HG03521 (cell line): ENCODE measurements at regions not wholly inside any gene's neighbourhood (a gene's known extent, or its start where the extent isn't known, plus 50 kb on each side); places are given as distances from the start of the nearest gene placed in this dataset.
"Not testable (repeated sequence)": the region's sequence is repeated elsewhere in the genome, so short reads cannot be mapped to it uniquely, and the experiment has no call there.

ENCODE experiments used
- ATAC-seq: cut with Tn5 transposase; IDR thresholded peaks from one replicate; pipeline ENCODE4 v1.9.1; 2021; ENCODE audit warnings: mild to moderate bottlenecking, moderate library complexity; ENCODE audit not compliant: unreplicated experiment

DNA sequence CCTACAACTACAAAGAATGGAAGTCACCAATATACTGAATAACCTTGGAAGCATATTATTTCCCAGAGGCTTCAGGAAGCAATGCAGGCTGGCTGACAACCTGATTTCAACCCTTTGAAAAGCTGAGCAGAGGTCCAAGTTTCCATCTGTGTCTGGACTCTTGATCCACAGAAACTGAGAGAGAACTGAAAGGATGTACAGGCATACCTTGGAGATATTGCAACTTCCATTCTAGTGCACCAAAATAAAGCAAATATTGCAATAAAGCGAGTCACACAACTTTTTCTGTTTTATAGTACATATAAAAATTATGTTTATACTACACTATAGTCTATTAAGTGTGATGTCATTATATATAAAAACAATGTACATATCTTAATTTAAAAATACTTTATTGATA, 85.3 kb downstream of the TYW3 start:
- ATAC-seq = no peak

DNA sequence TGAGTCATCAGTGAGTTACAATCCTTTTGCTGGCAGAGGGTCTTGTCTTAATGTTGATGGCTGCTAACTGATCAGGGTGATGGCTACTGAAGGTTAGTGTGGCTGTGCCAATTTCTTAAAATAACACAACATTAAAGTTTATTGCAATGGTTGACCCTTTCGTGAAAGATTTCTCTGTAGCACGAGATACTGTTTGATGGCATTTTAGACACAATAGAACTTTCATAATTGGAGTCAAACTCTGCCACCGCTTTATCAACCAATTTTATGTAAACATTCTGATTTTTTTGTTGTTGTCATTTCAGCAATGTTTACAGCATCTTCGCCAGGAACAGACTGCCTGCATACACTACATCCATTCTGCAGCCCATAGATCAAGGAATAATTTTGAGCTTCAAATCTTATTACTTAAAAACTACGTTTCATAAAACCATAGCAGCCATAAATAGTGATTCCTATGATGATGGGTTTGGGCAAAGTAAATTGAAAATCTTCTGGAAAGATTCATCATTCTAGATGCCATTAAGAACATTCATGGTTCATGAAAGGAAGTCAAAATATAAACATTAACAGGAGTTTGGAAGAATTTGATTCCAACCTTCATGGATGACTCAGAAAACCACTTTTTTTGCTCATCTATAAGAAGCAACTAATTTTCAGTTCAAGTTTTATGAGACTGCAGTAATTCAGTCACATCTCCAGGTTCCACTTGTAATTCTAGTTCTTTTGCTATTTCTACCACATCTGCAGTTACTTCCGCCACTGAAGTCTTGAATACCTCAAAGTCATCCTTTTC, 85.9 kb downstream of the TYW3 start:
- no peak for ATAC-seq

DNA sequence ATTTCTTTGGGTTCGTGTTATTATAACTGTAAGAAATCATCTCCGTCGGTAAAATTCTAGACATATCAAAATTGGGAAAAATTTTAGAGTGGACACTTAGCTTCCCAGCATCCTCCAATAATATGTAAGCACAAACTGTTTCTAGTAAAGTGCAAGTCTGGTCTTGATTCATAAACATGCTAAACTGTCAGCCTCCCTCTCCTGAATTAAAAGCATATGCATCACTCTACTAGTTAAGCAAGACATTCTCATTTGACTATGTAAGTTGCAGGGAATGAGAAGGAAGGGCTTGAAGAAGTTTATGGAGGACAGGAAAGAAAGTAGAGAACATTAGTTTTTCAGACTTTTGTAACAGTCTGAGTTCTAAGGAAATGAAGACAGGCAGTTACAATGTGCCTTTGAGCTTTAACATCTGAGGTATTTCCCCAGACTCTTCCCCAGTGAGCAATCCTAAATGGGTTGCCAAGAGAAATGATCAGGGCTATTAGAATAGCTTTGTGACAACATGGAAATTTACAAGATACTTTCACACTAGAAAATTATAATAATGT, 90.0 kb downstream of the TYW3 start:
- no peak for ATAC-seq

DNA sequence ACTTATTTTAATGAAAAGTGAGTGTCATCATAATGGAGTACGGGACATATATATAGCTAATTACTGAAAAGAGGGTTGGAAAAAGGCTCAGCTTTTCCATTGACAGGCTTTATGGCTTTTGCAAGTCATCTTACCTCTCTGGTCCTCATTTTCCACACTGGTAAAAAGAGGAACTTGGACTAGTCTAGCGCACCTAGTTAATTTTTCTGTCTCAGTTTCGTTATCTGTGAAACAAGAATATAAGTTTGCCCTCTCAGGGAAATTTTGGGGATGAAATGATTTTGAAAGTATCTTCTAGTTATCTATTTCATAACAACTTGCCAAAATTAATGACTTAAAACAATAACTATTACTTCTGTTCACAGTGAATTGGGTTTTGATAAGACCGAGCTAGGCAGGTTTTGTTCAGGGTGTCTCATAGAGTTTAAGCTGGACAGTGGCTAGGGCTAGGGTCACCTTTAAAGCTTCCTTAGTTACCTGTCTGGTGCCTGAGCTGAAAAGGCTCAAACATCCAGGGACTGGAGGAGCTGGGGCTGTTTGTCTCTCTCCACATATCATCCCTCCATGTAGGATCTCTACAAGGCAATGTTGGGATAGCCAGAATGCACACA, 91.7 kb downstream of the TYW3 start:
- ATAC-seq = peak; percentile 74

DNA sequence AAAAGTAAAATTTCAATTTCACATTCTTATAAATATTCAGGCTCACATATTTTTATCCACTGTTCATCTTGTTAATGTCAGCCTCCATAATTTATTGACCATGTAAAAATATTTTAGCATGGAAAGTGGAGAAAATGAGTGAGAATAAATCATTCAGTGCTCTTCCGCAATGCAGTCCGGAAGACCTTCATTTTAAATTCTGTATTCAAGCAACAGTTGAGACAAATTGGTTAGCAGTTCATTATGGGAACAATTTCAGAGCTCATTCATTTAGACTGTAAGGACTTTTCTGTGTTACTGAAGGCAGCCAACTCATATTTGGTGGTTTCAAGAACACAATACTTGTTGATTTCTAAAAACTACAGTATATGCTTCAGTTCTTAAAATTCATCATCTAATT, 97.8 kb downstream of the TYW3 start:
- no peak for ATAC-seq

DNA sequence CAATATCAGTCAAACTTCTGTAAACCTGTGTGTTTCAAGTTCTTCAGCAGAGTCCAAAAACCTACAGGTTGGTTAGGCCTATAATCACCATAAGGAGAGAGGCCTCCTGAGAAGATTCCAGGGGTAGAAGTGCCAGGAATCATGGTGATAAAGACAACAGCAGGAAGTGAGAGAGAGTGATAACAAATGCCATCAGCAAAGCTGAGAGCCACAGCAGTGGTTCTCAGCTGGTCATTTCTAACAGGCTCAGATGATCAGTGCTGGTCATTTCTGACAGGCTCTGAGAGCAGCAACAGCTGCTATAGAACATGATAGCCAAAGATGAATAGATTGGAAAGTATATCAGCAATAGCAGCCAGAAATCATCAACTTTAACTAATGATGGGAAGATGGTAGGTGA, 101.3 kb downstream of the TYW3 start:
- no peak for ATAC-seq

DNA sequence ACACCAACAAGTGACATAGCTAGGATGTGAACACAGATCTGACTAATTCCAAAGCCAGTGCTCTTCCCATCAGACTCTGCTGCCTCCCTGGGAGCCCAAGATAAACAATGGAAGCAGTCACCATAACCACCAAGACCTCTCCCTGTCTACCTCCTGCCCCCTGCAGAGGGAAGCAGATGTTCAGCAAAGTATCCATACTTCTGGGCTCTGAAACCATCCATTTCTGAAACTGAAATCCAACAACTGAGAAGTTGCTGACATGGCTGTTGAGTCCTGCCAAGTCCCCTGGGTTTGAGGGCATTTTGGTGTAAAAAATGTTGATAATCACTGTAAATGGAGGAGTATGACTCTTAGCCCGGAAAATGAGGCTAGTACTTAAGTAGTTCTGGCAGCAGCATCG, 102.1 kb downstream of the TYW3 start:
- ATAC-seq = no peak

DNA sequence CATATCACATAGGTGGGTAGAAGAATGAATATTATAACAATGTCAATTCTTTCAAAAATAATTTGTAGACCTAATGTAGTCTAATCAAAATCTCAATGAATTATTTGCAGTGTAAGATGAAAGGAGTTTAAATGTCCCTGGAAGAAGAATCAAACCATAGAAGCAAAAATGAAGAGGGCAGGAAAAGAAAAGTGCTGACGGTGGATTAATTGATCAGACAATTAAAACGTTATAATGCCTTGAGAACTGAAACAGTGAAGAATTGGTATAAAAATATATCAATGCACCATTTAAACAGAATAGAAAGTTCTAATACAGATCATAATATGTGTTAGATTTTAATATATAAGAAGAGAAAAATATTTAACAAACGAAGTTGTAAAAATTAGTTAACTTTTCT, 109.8 kb downstream of the TYW3 start:
- ATAC-seq = no peak

DNA sequence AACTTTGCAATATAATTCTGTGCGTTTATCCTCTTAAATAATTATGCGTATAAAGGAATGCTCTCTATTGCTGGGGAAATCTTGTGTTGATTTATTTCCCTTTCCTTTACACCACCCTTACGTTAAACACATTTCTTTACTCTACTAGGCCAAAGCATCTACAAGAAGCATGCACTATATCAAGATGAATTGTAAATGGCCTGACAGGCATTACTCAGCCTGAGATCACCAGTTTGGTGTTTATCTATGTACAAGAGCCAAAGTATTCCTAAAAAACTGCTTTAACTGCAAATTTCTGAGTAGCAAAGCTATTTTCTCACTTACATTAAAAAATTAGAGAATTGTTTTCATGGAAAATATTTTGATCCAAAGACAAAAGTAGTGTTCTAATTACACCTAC, 114.8 kb downstream of the TYW3 start:
- no peak for ATAC-seq

DNA sequence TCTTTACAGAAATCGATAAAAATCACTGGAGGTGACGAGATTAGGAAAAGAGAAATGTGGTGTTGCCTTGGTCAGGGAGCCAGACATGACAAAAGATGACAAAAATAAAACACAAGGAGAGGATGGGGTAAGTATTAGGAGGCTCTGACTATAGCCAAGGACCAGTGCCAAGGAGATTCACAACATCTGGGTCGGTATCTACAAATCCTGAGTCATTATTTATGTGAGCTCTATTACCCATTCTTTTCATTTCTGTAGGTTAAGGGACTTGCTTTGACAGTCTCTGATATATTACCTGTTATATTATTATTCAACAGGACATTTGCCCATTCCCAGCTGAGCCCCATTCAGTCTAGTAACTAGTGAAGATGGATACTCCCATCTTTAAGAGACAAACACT, 120.8 kb downstream of the TYW3 start:
- ATAC-seq = no peak

DNA sequence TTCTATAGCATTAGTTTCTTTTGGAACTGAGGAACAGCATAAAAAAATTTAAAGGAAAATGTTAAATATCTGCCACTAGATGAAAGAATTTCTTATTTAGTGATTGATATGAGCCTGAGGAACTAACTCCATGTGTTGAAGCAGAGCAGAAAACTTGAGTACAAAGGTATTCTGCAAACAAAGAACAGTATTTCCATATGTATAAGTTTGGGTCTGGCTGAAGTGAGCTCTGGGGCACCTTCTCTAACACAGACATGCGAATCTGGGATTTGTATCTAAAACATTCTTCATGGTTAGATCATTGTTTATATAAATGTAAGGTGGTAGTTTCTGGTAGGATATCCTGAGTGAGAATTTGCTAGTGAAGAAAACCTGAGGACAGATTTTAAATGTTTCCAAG, 123.2 kb downstream of the TYW3 start:
- ATAC-seq = no peak

DNA sequence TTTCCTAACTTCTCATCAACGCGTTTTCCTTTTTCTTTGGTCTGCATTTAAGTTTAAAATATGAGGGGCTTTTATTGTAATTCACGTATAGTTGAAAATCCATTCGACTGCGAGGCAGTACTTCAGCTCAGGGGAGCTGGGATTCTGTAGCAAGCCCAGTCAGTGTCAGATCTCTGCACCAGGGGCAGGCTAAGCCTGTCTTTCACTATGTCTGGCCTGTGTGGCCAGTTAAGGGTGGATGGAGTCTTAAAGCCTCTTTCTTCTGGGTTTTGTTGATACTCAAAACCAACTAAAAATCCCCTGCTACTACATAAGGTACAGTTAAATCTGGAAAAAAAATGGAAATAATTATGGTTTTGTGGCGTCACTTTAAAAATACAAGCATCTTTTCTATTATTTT, 124.7 kb downstream of the TYW3 start:
- ATAC-seq = no peak

DNA sequence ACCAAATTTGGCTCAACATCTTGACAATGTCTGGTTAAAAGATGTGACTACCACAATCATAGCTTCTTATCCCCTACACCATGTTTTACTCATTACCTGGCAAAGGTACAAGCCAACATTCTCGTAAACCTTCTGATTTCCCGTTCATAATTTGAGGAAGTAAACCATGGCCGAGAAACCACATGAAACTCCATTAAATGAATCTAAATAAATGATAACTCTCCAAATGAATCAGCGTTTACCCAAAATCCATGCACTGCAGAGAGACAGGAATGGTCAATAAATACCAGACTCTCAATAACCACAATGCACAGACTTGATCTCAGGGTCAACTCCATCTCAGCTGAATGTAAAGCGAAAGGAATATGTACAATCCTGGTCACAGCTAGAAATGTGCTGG, 125.2 kb downstream of the TYW3 start:
- no peak for ATAC-seq

DNA sequence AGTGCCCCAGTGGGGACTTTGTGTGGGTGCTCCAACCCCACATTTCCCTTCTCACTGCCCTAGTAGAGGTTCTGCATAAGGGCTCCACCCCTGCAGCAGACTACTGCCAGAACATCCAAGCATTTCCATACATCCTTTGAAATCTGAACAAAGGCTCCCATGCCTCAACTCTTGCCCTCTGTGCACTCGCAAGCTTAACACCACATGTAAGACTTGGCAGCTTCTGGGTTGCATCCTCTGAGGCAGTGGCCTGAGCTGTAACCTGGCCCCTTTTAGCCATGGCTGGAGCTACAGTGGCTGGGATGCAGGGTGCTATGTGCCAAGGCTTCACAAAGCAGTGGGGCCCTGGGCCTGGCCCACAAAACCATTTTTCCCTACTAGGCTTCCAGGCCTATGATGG, 128.9 kb downstream of the TYW3 start:
- ATAC-seq = no peak

DNA sequence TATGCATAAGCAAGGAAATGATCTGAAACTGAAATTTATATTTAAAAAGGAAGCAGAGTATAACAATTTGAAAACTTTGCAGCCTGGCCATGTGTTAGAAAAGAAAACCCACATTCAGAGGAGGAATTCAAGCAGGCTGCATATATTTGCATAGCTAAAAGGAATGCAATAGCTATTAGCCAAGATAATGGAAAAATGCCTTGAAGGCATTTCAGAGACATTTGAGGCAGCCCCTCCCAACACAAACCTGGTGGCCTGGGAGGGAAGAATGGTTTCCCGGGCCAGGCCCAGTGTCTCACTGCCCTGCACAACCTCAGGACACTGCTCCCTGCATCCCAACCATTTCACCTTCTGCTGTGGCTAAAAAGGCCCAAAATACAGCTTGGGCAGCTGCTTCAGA, 136.8 kb downstream of the TYW3 start:
- ATAC-seq = no peak

DNA sequence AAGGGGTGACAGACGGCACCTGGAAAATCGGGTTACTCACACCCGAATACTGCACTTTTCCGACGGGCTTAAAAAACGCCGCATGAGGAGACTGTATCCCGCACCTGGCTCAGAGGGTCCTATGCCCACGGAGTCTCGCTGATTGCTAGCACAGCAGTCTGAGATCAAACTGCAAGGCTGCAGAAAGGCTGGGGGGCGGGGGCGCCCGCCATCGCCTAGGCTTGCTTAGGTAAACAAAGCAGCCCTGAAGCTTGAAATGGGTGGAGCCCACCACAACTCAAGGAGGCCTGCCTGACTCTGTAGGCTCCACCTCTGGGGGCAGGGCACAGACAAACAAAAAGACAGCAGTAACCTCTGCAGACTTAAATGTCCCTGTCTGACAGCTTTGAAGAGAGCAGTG, 144.4 kb downstream of the TYW3 start:
- ATAC-seq = not testable (repeated sequence)

DNA sequence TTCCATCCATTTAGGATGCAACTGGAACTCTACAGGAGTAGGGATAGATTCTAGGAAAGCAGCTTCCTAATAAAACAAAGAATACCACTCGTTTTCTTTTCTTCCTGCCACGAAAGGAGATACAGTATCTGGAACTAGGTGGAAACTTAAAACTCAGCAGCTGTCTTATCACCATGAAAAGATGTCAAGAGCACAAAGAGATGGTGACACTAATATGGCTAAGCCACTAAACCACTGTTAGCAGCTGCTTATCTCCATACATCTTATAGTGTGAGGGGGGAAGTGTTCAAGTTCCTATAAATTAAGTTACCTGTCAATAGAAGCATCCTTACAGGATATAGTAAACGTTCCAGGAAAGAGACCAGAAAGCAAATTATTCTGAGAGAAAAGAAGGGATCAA, 162.5 kb downstream of the TYW3 start:
- no peak for ATAC-seq

DNA sequence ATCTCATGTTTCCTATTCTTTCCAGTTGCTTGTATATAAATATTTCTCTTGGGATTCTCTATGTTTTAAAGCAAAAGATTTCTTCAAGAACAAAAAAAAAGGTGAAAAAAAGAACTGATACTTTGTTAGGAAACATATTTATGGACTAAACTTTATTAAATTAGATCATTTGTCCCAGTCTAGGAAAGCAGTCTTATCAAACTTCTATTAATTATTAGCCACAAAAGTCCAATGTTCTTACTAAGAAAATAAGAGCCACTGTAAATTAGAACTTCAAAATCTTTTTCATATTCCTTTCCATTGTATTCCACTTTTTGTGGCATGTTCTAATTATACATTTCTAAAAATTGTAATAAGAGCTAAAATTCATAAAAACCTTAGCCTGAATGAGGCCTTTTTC, 175.2 kb downstream of the TYW3 start:
- no peak for ATAC-seq

DNA sequence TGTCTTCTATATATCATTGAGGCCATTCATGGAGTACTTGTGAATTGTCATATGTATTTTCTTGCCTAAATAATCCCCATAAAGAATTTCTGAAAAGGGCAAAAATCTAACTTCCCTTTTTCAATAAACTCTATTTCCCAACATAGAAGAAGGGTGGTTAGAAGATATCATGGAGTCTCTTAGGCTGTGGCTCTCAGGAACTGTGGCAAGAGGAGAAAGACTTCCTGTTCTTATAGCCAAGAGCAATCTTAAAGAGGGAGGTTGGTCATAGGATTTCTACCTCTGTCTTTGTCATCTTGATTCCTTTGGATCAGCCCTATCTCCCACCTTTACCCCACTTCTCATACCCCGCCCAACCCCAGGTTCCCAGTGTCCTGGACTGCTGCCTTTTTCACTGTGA, 175.8 kb downstream of the TYW3 start:
- ATAC-seq = no peak

DNA sequence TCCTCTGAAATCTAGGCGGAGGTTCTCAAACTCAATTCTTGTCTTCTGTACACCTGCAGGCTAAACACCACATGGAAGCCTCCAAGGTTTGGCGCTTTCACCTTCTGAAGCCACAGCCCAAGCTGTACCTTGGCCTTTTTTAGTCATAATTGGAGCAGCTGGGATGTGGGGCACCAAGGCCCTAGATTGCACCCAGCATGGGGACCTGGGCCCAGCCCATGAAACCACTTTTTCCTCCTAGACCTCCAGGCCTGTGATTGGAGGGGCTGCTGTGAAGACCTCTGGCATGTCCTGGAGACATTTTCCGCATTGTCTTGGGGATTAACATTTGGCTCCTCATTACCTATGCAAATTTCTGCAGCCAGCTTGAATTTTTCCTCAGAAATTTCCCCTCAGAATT, 181.0 kb downstream of the TYW3 start:
- ATAC-seq = no peak

DNA sequence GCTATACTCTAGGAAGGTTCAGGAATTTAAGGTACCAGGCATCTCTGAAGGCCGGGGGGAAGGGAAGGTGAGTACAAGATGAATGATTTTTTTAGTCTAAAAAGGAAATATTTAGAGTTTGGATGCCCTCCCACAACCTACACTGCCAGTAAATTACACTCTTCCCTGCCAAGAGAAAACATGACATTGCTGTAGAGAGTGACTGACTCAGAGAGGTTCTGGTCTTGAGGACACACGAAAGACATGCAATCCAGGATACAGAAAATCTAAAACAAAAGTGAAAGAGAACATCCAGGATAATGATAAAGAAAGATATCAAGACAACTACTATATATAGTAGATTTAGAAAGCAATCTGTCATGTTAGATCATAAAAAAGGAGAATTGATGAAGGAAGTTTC, 200.5 kb downstream of the TYW3 start:
- ATAC-seq = no peak

DNA sequence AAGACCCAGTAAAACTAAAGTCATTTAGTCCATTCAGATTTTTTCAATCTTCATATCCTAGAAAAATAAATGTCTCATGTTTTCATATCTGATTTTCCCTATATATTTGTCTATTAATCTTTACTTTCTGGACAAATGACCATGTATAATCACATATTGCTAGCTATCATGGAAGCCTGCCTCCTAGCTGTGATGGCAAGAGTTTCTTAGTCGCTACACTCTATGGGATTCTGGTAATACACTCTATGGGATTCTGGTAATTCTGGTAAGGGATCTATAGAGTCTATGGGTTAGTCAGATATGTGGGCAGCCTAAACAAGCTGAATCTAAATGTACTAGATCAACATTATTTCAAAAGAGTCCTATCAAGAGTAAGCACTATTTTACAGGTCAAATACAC, 198.7 kb upstream of the LHX8 start:
- ATAC-seq = no peak

DNA sequence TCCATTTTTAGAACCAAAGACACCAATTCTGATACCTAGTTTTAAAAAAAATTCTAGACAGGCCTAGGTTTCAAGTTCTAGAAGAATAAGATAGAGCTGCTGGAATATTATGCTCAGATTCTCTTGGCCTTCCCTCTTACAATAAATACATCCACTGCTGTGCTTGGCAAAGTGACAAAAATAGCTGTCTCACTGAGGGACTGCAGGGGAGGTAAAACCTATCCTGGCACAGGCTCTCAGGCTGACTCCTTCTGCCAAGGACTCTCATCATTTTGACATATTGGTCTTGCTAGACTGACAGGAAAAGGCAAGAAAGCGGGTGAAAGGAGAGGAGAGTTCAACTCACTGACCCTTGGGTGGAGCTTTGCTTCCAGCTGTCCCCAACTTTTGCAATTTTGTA, 197.0 kb upstream of the LHX8 start:
- ATAC-seq = no peak
